ENCODE measurements at regions not wholly inside any gene's neighbourhood (a gene's known extent, or its start where the extent isn't known, plus 50 kb on each side); places are given as distances from the start of the nearest gene placed in this dataset.

DNA sequence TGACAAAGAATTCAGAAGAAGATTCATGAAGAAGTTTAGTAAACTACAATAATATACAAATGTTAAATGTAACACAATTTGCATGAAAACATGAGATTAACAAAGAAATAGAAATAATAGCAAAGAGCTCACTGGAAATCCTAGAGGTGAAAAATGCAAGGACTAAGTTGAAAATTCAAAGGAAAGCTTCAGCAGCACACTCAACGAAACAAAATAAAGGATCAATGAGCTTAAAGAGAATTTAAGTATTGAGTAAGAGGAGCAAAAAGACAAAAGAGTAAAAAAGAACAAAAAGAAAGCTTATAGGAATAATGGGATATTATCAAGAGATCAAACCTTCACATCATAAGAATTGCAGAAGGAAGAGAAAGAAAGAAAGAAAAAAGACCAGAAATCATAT is 583.8 kb upstream of the NECTIN3 start:
- no peak for TF ChIP-seq TEAD4 (IDR thresholded peaks at IDR 0.05)
- no peak for TF ChIP-seq RAD21 (IDR thresholded peaks at IDR 0.05; ENCODE audit: low read depth)
- no peak for TF ChIP-seq NFIC (IDR thresholded peaks at IDR 0.05)
- no peak for TF ChIP-seq ZBTB7A (IDR thresholded peaks at IDR 0.05; ENCODE audit: low read depth)
- TF ChIP-seq CREB1 (IDR thresholded peaks at IDR 0.05; ENCODE audit: low read depth): no peak
- TF ChIP-seq, protein P1, sequence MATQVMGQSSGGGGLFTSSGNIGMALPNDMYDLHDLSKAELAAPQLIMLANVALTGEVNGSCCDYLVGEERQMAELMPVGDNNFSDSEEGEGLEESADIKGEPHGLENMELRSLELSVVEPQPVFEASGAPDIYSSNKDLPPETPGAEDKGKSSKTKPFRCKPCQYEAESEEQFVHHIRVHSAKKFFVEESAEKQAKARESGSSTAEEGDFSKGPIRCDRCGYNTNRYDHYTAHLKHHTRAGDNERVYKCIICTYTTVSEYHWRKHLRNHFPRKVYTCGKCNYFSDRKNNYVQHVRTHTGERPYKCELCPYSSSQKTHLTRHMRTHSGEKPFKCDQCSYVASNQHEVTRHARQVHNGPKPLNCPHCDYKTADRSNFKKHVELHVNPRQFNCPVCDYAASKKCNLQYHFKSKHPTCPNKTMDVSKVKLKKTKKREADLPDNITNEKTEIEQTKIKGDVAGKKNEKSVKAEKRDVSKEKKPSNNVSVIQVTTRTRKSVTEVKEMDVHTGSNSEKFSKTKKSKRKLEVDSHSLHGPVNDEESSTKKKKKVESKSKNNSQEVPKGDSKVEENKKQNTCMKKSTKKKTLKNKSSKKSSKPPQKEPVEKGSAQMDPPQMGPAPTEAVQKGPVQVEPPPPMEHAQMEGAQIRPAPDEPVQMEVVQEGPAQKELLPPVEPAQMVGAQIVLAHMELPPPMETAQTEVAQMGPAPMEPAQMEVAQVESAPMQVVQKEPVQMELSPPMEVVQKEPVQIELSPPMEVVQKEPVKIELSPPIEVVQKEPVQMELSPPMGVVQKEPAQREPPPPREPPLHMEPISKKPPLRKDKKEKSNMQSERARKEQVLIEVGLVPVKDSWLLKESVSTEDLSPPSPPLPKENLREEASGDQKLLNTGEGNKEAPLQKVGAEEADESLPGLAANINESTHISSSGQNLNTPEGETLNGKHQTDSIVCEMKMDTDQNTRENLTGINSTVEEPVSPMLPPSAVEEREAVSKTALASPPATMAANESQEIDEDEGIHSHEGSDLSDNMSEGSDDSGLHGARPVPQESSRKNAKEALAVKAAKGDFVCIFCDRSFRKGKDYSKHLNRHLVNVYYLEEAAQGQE (IDR thresholded peaks at IDR 0.05; ENCODE audit: low read depth): no peak
- no peak for TF ChIP-seq CEBPB (IDR thresholded peaks at IDR 0.05)
- no peak for TF ChIP-seq EGR1 (IDR thresholded peaks at IDR 0.05)
- no peak for TF ChIP-seq TAF1 (IDR thresholded peaks at IDR 0.05; ENCODE audit: low read depth)
- TF ChIP-seq FOXM1 (IDR thresholded peaks at IDR 0.05; ENCODE audit: borderline replicate concordance, low read depth): no peak

DNA sequence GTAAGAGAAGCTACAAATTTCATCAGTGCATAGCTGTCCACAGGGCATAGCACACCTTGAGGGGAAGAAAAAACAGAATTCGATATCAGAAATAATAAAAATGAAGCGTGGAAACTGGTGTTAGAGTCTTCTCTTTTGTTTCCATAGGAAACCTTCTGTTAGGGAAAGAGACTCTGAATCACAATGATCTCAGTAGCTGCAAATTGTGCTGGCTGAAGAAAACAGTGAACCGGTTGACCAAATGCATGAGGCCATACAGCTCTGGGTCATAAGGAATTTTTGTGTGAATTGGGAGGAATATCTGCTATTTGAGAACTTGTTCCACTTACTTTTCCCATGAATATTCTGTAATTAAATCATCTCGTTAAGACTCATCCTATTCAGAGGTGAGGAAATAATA is 580.2 kb upstream of the NECTIN3 start:
- no peak for TF ChIP-seq RAD21 (IDR thresholded peaks at IDR 0.05; ENCODE audit: low read depth)
- no peak for TF ChIP-seq CEBPB (IDR thresholded peaks at IDR 0.05)

DNA sequence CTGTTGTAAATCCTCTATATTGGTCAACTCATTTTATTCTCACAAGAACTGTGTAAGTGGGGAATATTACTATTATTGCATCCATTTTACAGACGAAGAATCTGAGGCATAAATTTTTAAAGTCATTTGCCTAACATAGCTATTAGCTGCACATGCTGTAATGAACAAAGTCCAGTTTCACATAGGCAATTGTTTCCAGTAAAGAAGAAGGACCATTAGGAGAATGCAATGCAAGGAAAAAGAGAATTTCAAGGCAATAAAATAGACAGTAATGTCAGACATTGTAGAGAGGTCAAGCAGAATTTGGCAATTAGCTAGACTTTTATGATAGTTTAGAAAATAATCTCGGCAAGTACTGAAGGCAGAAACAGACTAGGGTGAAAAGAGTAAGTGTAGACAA is 578.7 kb upstream of the NECTIN3 start:
- TF ChIP-seq TEAD4 (IDR thresholded peaks at IDR 0.05) (no peak), CREB1 (IDR thresholded peaks at IDR 0.05; ENCODE audit: low read depth) (no peak), TCF12 (IDR thresholded peaks at IDR 0.05; ENCODE audit: low read depth) (no peak), YY1 (IDR thresholded peaks at IDR 0.05; ENCODE audit: low read depth) (no peak), FOXM1 (IDR thresholded peaks at IDR 0.05; ENCODE audit: borderline replicate concordance, low read depth) (no peak), RAD21 (IDR thresholded peaks at IDR 0.05; ENCODE audit: low read depth) (no peak), EP300 (IDR thresholded peaks at IDR 0.05; ENCODE audit: borderline replicate concordance) (no peak), TAF1 (IDR thresholded peaks at IDR 0.05; ENCODE audit: low read depth) (no peak), EGR1 (IDR thresholded peaks at IDR 0.05) (no peak), CEBPB (IDR thresholded peaks at IDR 0.05) (no peak), ZBTB7A (IDR thresholded peaks at IDR 0.05; ENCODE audit: low read depth) (no peak), NFIC (IDR thresholded peaks at IDR 0.05) (no peak)
- TF ChIP-seq, protein P2, sequence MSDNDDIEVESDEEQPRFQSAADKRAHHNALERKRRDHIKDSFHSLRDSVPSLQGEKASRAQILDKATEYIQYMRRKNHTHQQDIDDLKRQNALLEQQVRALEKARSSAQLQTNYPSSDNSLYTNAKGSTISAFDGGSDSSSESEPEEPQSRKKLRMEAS (IDR thresholded peaks at IDR 0.05): no peak
- TF ChIP-seq, protein P3, sequence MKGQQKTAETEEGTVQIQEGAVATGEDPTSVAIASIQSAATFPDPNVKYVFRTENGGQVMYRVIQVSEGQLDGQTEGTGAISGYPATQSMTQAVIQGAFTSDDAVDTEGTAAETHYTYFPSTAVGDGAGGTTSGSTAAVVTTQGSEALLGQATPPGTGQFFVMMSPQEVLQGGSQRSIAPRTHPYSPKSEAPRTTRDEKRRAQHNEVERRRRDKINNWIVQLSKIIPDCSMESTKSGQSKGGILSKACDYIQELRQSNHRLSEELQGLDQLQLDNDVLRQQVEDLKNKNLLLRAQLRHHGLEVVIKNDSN (IDR thresholded peaks at IDR 0.05): no peak
- TF ChIP-seq, protein P1 (IDR thresholded peaks at IDR 0.05; ENCODE audit: low read depth): no peak

DNA sequence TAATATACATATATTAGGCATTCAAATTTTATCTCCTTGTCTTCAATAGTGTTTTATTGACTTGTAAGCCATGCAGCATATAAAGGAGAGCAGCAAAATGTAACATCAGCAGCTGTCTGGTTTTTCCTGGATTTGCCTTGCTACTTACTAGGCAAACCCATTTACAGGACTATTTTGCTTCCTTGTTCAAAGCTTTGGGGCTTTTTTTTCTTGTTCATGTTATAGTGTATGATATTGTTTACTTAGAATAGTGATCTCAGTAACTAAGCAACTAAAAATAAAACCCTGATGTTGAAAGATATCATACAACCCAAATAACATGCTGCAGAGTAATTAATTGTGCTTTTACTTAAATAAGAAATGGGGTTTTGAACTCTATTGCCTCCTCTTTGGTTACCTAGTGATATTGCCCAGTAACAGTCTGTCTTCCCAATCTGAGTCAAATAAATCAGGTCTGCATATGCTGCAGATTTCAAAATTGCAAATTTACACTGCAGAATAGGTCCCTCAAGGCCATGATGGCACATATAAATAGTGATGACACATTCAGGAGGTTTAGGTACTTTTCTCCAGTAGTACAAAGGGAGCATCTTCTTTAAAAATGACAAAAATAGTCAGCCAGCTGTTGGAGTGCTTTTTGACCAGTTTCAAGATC is 578.1 kb upstream of the NECTIN3 start:
- TF ChIP-seq ZBTB7A (IDR thresholded peaks at IDR 0.05; ENCODE audit: low read depth): no peak
- no peak for TF ChIP-seq EGR1 (IDR thresholded peaks at IDR 0.05)
- no peak for TF ChIP-seq CREB1 (IDR thresholded peaks at IDR 0.05; ENCODE audit: low read depth)
- TF ChIP-seq RAD21 (IDR thresholded peaks at IDR 0.05; ENCODE audit: low read depth): no peak
- no peak for TF ChIP-seq YY1 (IDR thresholded peaks at IDR 0.05; ENCODE audit: low read depth)
- no peak for TF ChIP-seq TCF12 (IDR thresholded peaks at IDR 0.05; ENCODE audit: low read depth)
- TF ChIP-seq, protein P2 (IDR thresholded peaks at IDR 0.05): no peak
- TF ChIP-seq TAF1 (IDR thresholded peaks at IDR 0.05; ENCODE audit: low read depth): no peak

DNA sequence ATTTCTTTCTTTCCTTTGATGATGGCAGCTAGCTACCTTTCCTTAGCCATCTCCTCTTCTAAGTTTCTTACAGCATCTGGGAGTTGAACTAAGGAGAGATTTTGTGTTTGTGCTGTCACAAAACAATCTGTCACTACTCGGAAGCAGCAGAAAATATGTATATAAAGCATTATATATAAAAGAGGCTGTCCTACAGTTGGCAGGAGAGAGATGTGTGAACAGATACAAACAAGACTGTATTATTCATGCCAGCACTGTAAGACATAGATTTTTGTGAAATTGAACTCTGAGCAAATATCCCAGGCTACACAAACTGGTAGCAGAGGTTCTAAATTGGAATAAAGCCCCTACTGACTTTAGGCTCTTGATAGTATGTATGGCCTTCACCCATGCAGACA is 577.5 kb upstream of the NECTIN3 start:
- no peak for TF ChIP-seq NFIC (IDR thresholded peaks at IDR 0.05)
- TF ChIP-seq TEAD4 (IDR thresholded peaks at IDR 0.05): no peak
- no peak for TF ChIP-seq FOXM1 (IDR thresholded peaks at IDR 0.05; ENCODE audit: borderline replicate concordance, low read depth)
- no peak for TF ChIP-seq CREB1 (IDR thresholded peaks at IDR 0.05; ENCODE audit: low read depth)
- TF ChIP-seq EGR1 (IDR thresholded peaks at IDR 0.05): no peak
- no peak for TF ChIP-seq EP300 (IDR thresholded peaks at IDR 0.05; ENCODE audit: borderline replicate concordance)
- TF ChIP-seq ZBTB7A (IDR thresholded peaks at IDR 0.05; ENCODE audit: low read depth): no peak
- no peak for TF ChIP-seq TAF1 (IDR thresholded peaks at IDR 0.05; ENCODE audit: low read depth)
- TF ChIP-seq CEBPB (IDR thresholded peaks at IDR 0.05): no peak

DNA sequence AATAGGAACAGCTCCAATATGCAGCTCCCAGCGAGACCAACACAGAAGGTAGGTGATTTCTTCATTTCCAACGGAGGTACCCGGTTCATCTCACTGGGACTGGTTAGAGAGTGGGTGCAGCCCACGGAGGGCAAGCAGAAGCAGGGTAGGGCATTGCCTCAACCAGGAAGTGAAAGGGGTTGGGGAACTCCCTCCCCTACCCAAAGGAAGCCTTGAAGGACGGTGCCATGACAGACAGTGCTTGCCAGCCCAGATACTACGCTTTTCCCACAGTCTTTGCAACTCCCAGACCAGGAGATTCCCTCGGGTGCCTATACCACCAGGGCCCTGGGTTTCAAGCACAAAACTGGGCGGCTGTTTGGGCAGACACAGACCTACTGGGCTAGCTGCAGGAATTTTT is 576.9 kb upstream of the NECTIN3 start:
- TF ChIP-seq, protein P1 (IDR thresholded peaks at IDR 0.05; ENCODE audit: low read depth): no peak
- TF ChIP-seq FOXM1 (IDR thresholded peaks at IDR 0.05; ENCODE audit: borderline replicate concordance, low read depth) (no peak), YY1 (IDR thresholded peaks at IDR 0.05; ENCODE audit: low read depth) (no peak), TAF1 (IDR thresholded peaks at IDR 0.05; ENCODE audit: low read depth) (no peak), TCF12 (IDR thresholded peaks at IDR 0.05; ENCODE audit: low read depth) (no peak), CEBPB (IDR thresholded peaks at IDR 0.05) (no peak), EP300 (IDR thresholded peaks at IDR 0.05; ENCODE audit: borderline replicate concordance) (no peak), RAD21 (IDR thresholded peaks at IDR 0.05; ENCODE audit: low read depth) (no peak)
- TF ChIP-seq, protein P2 (IDR thresholded peaks at IDR 0.05): no peak

Data from Ishikawa (cell line).